ENCODE measurements at regions not wholly inside any gene's neighbourhood (a gene's known extent, or its start where the extent isn't known, plus 50 kb on each side); places are given as distances from the start of the nearest gene placed in this dataset.
"Not testable (repeated sequence)": the region's sequence is repeated elsewhere in the genome, so short reads cannot be mapped to it uniquely, and the experiment has no call there.

DNA sequence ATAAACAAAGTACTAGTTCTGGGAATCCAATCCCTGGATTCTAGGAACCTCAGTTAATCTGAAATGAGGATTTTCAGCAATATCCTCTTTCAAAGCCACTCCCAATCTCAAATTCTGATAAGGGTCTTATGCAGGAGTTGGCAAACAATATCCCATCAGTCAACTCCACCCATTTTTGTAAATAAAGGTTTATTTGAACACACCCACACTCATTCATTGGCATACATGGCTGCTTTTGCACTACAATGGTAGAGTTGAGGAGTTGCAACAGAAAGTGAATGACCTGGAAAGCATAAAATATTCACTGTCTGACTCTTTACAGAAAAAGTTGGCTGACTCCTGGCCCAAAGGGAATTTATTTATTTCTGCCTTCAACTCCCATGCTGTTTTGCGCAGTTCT, 157.7 kb upstream of the CDH11 start:
- no peak for DNase-seq (ENCODE audit: low read depth in 3 of 3)

DNA sequence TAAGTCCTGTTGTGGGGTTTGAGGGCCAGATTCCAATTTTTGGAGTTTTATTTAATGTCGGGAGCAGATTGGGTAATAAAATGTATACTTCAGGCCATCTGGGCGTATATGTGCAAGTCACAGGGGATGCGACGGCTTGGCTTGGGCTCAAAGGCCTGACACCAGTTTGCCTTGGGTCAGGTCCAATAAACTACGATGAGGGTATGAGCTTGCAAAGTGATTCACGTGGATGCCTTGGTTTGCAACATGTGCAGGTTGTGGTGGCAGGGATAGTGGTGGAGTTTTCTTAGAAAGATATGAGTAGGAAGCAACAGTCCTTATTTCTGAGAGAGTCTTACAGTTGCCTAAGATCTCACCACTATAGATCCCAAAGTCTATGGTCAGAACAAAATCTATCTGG, 157.0 kb upstream of the CDH11 start:
- DNase-seq (ENCODE audit: low read depth in 3 of 3): no peak

GRCh38 chr16:65274566-65274965, 152.7 kb upstream of the CDH11 start:
- no peak for DNase-seq (ENCODE audit: low read depth in 3 of 3)

DNA sequence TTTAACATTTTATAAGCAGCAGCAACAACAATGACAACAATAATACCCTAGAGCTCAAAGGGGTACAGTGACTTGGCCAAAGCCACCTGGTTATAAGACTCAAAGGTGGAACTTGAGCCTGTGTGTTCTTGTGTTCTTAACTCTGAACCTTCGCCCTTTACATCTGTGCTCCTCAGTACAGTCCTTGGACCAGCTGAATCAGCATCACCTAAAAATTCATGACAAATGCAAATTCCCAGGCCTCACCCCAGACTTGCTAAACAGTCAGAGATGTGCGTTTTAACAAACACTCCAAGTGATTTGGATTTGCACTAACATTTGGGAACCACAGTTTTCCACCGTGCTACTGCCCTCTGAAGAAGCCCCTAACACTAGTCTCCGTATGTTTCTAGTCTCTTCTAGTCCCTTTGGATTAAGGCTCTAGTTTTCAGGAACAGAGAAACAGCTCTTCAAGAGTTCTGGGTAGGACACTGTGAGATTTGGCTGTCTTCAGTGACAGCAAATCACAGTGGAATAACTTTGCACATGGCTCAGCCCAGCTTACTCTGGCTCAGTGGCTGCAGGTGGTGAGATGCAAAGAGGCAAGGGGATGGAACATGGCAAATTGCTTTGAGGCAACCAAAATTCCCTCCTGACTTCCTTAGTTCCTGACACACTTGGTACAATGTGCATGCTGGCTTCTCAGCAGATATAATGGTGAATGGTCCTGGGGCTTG, 151.0 kb upstream of the CDH11 start:
- no peak for DNase-seq (ENCODE audit: low read depth in 3 of 3)

- no peak for DNase-seq (ENCODE audit: low read depth in 3 of 3)
These were observed 150.1 kb upstream of the CDH11 start for GRCh38 chr16:65271996-65272395.

GRCh38 chr16:65268331-65268730, 146.5 kb upstream of the CDH11 start:
- DNase-seq (ENCODE audit: low read depth in 3 of 3): no peak

DNA sequence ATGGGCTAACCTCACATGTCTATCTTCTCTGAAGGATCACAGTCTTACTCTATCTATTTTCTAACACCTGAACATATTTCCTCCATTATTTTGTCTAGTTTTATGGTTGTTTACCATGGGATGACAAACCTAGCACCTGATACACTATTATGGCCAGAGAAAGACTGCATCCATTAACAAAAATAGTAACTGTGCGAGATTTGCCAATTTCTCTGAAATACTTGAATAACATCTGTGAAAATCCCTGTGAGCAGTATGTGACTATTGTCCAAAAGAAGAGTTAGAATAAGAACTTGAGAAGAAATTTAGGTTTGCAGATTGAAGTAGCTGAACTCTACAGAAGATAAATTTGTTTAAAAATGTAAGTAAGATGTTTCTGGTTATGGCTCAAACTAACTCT, 142.0 kb upstream of the CDH11 start:
- DNase-seq (ENCODE audit: low read depth in 3 of 3): no peak

DNA sequence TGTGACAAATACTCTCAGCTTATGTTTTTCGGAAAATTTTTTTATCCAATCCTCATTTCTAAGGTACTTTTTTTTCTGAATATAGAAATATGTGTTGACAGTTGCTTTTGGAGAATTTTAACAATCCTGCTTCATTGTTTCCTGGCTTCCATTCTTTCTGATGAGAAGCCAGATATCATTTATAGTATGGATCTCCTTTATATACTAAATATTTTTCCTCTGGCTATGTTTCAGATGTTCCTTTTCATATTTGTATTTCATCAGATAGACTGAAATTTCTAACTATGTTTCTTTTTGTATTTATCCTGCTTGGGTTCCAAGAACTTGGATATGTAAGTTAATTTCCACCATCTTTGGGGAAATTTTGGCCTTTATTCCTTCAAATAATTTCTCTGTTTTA, 138.9 kb upstream of the CDH11 start:
- DNase-seq (ENCODE audit: low read depth in 3 of 3): no peak

GRCh38 chr16:65254144-65254543, 132.3 kb upstream of the CDH11 start:
- DNase-seq (ENCODE audit: low read depth in 3 of 3): no peak

- DNase-seq (ENCODE audit: low read depth in 3 of 3): no peak
These were observed 127.9 kb upstream of the CDH11 start for GRCh38 chr16:65249768-65250167.

DNA sequence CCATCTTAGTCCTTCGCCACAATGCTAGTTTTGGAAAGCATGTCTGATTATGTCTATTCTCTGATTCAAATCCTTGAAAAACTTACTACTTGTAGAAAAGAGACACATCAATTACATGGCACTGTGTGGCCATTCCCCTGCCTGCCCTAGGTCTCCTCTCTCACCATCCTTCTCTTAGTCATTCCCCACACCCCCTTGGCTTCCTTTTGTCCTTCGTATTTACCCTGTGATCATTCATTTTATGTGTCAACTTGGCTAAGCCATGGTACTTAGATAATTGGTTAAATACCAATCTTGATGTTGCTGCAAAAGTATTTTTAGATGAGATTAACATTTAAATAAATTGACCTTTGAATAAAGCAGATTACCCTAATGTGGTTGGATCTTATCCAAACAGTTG, 122.9 kb upstream of the CDH11 start:
- DNase-seq (ENCODE audit: low read depth in 3 of 3): no peak

DNA sequence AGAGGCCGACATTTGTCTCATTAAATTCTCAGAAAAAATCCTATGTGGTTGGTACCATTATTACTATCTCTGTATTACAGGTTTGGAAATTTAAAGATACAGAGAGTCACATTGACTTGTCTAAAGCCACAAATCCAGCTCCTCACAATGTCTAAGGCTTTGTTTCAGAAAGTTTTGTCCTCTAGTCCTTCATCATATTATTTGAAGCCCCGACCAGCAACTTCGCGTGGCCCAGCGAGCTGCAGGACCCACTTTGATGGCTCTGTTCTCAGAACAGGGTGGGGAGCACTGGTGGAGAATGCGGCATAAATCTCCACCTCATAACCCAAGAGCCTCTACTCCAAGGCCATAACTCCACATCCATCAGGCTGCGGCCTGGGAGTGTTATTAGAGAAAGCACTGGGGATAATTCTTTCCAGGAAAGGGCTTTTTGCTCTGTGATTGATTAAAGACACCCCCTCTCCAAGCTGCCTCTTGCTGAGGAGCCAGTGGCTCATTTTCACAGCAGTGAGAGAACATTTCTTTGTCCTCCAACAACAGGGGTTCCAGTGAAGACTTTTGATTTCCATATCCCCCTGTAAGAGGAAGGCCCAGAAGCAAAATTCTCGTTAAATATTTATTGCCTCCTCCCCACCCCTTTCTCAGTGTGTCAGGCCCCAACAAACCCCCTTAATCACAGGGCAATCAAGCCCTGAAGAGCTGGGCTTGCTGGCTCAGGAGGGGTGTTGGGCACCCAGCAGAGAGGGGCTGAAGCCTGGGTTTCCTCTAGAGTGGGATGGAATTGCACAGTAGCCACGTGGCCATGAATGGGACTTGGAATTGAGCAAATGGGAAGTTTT, 113.7 kb upstream of the CDH11 start:
- no peak for DNase-seq (ENCODE audit: low read depth in 3 of 3)

- DNase-seq (ENCODE audit: low read depth in 3 of 3): not testable (repeated sequence)
These were observed 113.0 kb upstream of the CDH11 start for GRCh38 chr16:65234721-65235320.

- no peak for DNase-seq (ENCODE audit: low read depth in 3 of 3)
These were observed 107.4 kb upstream of the CDH11 start for GRCh38 chr16:65229191-65229662.

- no peak for DNase-seq (ENCODE audit: low read depth in 3 of 3)
These were observed 105.4 kb upstream of the CDH11 start for GRCh38 chr16:65227150-65227835.

DNA sequence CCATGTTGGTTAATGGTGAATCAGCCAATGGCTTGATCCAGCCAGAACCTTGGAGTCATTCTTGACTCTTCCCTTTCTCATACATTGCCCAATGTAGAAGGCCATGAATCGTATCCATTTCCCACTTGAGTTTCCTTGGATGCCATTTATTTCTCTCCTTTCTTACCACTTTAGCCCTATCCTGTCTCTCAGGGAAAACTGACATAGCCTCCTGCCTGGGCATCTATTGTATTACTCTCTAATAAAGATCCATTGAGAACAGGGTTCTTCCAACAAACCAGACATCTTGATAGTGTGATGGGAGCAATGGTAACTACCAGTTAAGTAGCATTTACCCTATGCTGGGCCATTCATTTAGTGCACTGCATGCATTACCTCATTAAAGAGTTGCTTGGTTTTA, 104.2 kb upstream of the CDH11 start:
- no peak for DNase-seq (ENCODE audit: low read depth in 3 of 3)

DNA sequence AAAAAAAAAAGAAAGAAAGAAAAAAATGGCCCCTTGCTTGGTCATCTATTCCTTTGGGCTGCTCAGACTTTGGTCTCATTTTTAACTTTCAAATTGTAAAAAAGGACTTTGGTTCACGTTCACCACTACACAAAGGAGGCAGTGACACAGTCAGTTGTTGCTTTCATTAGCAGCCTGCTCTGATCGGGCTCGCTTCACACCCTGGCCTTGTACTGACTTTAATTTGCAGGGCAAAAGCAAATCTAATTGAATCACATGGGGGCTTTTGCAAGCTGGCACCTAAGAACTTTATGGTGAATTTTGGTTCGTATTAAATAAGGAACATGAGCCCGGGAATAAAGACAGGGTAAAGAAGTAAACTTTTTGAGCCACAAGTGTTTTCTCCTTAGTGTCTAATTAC, 103.6 kb upstream of the CDH11 start:
- no peak for DNase-seq (ENCODE audit: low read depth in 3 of 3)

GRCh38 chr16:65224994-65225393, 103.1 kb upstream of the CDH11 start:
- DNase-seq (ENCODE audit: low read depth in 3 of 3): no peak

GRCh38 chr16:65224471-65224870, 102.6 kb upstream of the CDH11 start:
- no peak for DNase-seq (ENCODE audit: low read depth in 3 of 3)

GRCh38 chr16:65223335-65223734, 101.5 kb upstream of the CDH11 start:
- no peak for DNase-seq (ENCODE audit: low read depth in 3 of 3)

GRCh38 chr16:65222536-65222935, 100.7 kb upstream of the CDH11 start:
- DNase-seq (ENCODE audit: low read depth in 3 of 3): no peak

DNA sequence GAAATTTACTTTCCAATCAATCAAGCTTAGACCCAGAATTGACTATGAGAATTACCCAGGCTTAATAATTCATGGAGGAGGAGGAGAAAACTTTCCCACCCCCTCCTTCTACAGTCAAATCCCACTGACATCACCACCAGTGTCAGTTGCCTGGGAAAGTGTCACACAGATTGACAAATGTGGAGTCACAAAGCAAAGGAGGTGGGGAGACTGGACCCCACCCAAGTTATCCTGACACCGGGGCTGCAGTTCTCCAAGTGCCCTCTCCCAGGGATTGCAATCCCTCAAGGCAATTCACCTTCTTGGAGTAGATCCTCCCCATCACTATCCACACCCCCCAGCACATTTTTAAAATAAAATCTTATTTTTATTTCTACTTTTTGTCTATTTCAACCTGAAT, 100.2 kb upstream of the CDH11 start:
- no peak for DNase-seq (ENCODE audit: low read depth in 3 of 3)

Measured in stimulated activated CD4-positive, alpha-beta T cell treated with anti-CD3 and anti-CD28 coated beads, TNF-alpha, amount 100 ng/mL, for 48 hours (primary cell).